GM23338 (cell line): ENCODE measurements at regions not wholly inside any gene's neighbourhood (a gene's known extent, or its start where the extent isn't known, plus 50 kb on each side); places are given as distances from the start of the nearest gene placed in this dataset.

ENCODE experiments used
- ATAC-seq: fragments of 200-7000 bp; cut with Tn5 transposase; 3 replicates; pipeline ENCODE4 v1.9.1; 2020
- DNase-seq: peaks from one replicate; pipeline ENCODE4 v3.0.0-alpha.2; 2015; ENCODE audit warnings: low spot score
- H2AFZ ChIP-seq: fragments of 200-600 bp; sonication (generic); 2 replicates; pipeline ENCODE4 v1.8.0; 2016; ENCODE audit warnings: antibody characterized with exemption, mild to moderate bottlenecking, moderate library complexity
- H3F3A ChIP-seq: fragments of 200-600 bp; sonication (generic); replicated peaks from 2 replicates; pipeline ENCODE4 v1.8.0; 2017; ENCODE audit warnings: antibody characterized with exemption, mixed run types, low read depth
- H3K27ac ChIP-seq: fragments of 200-600 bp; sonication (generic); 2 replicates; pipeline ENCODE4 v1.6.1; 2016; ENCODE audit warnings: low read depth
- H3K27me3 ChIP-seq: fragments of 200-600 bp; sonication (generic); 2 replicates; pipeline ENCODE4 v1.8.0; 2016; ENCODE audit warnings: mild to moderate bottlenecking, mixed run types, moderate library complexity; ENCODE audit not compliant: insufficient read depth
- H3K36me3 ChIP-seq: fragments of 200-600 bp; sonication (generic); 2 replicates; pipeline ENCODE4 v1.8.0; 2016; ENCODE audit warnings: mild to moderate bottlenecking; ENCODE audit not compliant: insufficient read depth
- H3K4me1 ChIP-seq: fragments of 200-600 bp; sonication (generic); 2 replicates; pipeline ENCODE4 v1.8.0; 2016; ENCODE audit warnings: mild to moderate bottlenecking, moderate library complexity; ENCODE audit not compliant: insufficient read depth
- H3K4me2 ChIP-seq: fragments of 200-600 bp; sonication (generic); 2 replicates; pipeline ENCODE4 v1.7.1; 2017; ENCODE audit warnings: mixed run types
- H3K4me3 ChIP-seq: fragments of 200-600 bp; sonication (generic); 2 replicates; pipeline ENCODE4 v1.6.1; 2016; ENCODE audit warnings: mixed run types
- H3K79me2 ChIP-seq: fragments of 200-600 bp; sonication (generic); replicated peaks from 2 replicates; pipeline ENCODE4 v1.8.0; 2017; ENCODE audit warnings: mild to moderate bottlenecking; ENCODE audit not compliant: insufficient read depth
- H3K9me2 ChIP-seq: fragments of 200-600 bp; sonication (generic); 2 replicates; pipeline ENCODE4 v1.8.0; 2017; ENCODE audit not compliant: insufficient read depth
- H4K20me1 ChIP-seq: fragments of 200-600 bp; sonication (generic); replicated peaks from 2 replicates; pipeline ENCODE4 v1.8.0; 2017; ENCODE audit warnings: mild to moderate bottlenecking; ENCODE audit not compliant: insufficient read depth
- H3K27ac Mint-ChIP-seq: 2 replicates; pipeline ENCODE4 v1.8.0; 2020; ENCODE audit warnings: inconsistent platforms, mild to moderate bottlenecking, moderate library complexity, mixed read lengths
- H3K27me3 Mint-ChIP-seq: 3 replicates; pipeline ENCODE4 v1.8.0; 2022; ENCODE audit warnings: low read depth, mild to moderate bottlenecking, moderate library complexity, mixed read lengths, inconsistent platforms; ENCODE audit not compliant: insufficient read depth, poor library complexity
- H3K36me3 Mint-ChIP-seq: 3 replicates; pipeline ENCODE4 v1.8.0; 2021; ENCODE audit warnings: low read depth, mild to moderate bottlenecking, inconsistent platforms, moderate library complexity, mixed read lengths
- H3K4me1 Mint-ChIP-seq: 3 replicates; pipeline ENCODE4 v1.8.0; 2020; ENCODE audit warnings: mild to moderate bottlenecking, inconsistent platforms, mixed read lengths
- H3K4me3 Mint-ChIP-seq: 3 replicates; pipeline ENCODE4 v1.8.0; 2021; ENCODE audit warnings: moderate library complexity, mild to moderate bottlenecking, inconsistent platforms, mixed read lengths
- H3K9me3 Mint-ChIP-seq: 3 replicates; pipeline ENCODE4 v1.8.0; 2020; ENCODE audit warnings: moderate library complexity, mild to moderate bottlenecking, inconsistent platforms, mixed read lengths
- CREB1 ChIP-seq: fragments of 250-450 bp; sonication (Bioruptor Pico); IDR thresholded peaks from 2 replicates; pipeline ENCODE4 v1.5.0; 2020; ENCODE audit warnings: low read depth, mild to moderate bottlenecking, moderate library complexity
- CTCF ChIP-seq, 2 experiments: fragments of 200-600 bp in 1 of 2; sonication (generic) in 1 of 2; conservative IDR thresholded peaks; 2 replicates each; pipeline versions ENCODE4 v1.5.1 to v1.6.1; 2016 to 2017; ENCODE audit warnings: antibody characterized with exemption in 2 of 2, low read depth in 2 of 2, mild to moderate bottlenecking in 2 of 2, moderate library complexity in 1 of 2
- EZH2 ChIP-seq: fragments of 200-600 bp; sonication (generic); IDR thresholded peaks from one replicate; pipeline ENCODE4 v1.8.0; 2017; ENCODE audit warnings: antibody characterized with exemption, mild to moderate bottlenecking, low read depth; ENCODE audit not compliant: unreplicated experiment
- EZH2phosphoT487 ChIP-seq: fragments of 200-600 bp; sonication (generic); IDR thresholded peaks from one replicate; pipeline ENCODE4 v1.8.1; 2018; ENCODE audit warnings: antibody characterized with exemption; ENCODE audit not compliant: unreplicated experiment
- JUNB ChIP-seq: IDR thresholded peaks from one replicate; pipeline ENCODE4 v1.6.1; 2016; ENCODE audit warnings: antibody characterized with exemption; ENCODE audit not compliant: unreplicated experiment
- NANOG ChIP-seq: IDR thresholded peaks from 2 replicates; pipeline ENCODE4 v1.6.1; 2016; ENCODE audit warnings: antibody characterized with exemption, borderline replicate concordance
- POLR2AphosphoS5 ChIP-seq: IDR thresholded peaks from 2 replicates; pipeline ENCODE4 v1.6.1; 2016; ENCODE audit warnings: antibody characterized with exemption, low read depth
- REST ChIP-seq: IDR thresholded peaks from one replicate; pipeline ENCODE4 v1.6.1; 2018; ENCODE audit warnings: antibody characterized with exemption; ENCODE audit not compliant: unreplicated experiment
- STAT1 ChIP-seq: IDR thresholded peaks from one replicate; pipeline ENCODE4 v1.6.1; 2016; ENCODE audit warnings: antibody characterized with exemption; ENCODE audit not compliant: unreplicated experiment
- ZNF114 ChIP-seq: fragments of 250-450 bp; sonication (Bioruptor Pico); IDR thresholded peaks from 2 replicates; pipeline ENCODE4 v1.5.0; 2020; ENCODE audit warnings: mild to moderate bottlenecking, moderate library complexity
- ZNF331 ChIP-seq: fragments of 250-450 bp; sonication (Bioruptor Pico); IDR thresholded peaks from 2 replicates; pipeline ENCODE4 v1.5.0; 2020; ENCODE audit warnings: low read depth, mild to moderate bottlenecking, moderate library complexity
- TF ChIP-seq, protein P1 (sequence below): IDR thresholded peaks from 2 replicates; pipeline ENCODE4 v1.6.1; 2016; ENCODE audit warnings: antibody characterized with exemption
- TF ChIP-seq, protein P2 (sequence below): fragments of 250-450 bp; sonication (Bioruptor Pico); IDR thresholded peaks from 2 replicates; pipeline ENCODE4 v1.5.0; 2020; ENCODE audit warnings: mild to moderate bottlenecking, moderate library complexity

GRCh38 chr2:181407171-181407570 is 50.0 kb upstream of the ITGA4 start:
- 0 out of 2 replicates have a peak, but pooled peaks cover 4% of the 10 kb centered on the region for H3K4me1 ChIP-seq
- H3K4me2 ChIP-seq: no peak overlapping the region

More at GRCh38 chr2:181407171-181407570, 50.0 kb upstream of the ITGA4 start:
- TF ChIP-seq NANOG: no peak
- TF ChIP-seq STAT1: no peak
- TF ChIP-seq EZH2: no peak
- no peak for TF ChIP-seq REST
- TF ChIP-seq, protein P1, sequence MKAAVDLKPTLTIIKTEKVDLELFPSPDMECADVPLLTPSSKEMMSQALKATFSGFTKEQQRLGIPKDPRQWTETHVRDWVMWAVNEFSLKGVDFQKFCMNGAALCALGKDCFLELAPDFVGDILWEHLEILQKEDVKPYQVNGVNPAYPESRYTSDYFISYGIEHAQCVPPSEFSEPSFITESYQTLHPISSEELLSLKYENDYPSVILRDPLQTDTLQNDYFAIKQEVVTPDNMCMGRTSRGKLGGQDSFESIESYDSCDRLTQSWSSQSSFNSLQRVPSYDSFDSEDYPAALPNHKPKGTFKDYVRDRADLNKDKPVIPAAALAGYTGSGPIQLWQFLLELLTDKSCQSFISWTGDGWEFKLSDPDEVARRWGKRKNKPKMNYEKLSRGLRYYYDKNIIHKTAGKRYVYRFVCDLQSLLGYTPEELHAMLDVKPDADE: no peak
- TF ChIP-seq, protein P2, sequence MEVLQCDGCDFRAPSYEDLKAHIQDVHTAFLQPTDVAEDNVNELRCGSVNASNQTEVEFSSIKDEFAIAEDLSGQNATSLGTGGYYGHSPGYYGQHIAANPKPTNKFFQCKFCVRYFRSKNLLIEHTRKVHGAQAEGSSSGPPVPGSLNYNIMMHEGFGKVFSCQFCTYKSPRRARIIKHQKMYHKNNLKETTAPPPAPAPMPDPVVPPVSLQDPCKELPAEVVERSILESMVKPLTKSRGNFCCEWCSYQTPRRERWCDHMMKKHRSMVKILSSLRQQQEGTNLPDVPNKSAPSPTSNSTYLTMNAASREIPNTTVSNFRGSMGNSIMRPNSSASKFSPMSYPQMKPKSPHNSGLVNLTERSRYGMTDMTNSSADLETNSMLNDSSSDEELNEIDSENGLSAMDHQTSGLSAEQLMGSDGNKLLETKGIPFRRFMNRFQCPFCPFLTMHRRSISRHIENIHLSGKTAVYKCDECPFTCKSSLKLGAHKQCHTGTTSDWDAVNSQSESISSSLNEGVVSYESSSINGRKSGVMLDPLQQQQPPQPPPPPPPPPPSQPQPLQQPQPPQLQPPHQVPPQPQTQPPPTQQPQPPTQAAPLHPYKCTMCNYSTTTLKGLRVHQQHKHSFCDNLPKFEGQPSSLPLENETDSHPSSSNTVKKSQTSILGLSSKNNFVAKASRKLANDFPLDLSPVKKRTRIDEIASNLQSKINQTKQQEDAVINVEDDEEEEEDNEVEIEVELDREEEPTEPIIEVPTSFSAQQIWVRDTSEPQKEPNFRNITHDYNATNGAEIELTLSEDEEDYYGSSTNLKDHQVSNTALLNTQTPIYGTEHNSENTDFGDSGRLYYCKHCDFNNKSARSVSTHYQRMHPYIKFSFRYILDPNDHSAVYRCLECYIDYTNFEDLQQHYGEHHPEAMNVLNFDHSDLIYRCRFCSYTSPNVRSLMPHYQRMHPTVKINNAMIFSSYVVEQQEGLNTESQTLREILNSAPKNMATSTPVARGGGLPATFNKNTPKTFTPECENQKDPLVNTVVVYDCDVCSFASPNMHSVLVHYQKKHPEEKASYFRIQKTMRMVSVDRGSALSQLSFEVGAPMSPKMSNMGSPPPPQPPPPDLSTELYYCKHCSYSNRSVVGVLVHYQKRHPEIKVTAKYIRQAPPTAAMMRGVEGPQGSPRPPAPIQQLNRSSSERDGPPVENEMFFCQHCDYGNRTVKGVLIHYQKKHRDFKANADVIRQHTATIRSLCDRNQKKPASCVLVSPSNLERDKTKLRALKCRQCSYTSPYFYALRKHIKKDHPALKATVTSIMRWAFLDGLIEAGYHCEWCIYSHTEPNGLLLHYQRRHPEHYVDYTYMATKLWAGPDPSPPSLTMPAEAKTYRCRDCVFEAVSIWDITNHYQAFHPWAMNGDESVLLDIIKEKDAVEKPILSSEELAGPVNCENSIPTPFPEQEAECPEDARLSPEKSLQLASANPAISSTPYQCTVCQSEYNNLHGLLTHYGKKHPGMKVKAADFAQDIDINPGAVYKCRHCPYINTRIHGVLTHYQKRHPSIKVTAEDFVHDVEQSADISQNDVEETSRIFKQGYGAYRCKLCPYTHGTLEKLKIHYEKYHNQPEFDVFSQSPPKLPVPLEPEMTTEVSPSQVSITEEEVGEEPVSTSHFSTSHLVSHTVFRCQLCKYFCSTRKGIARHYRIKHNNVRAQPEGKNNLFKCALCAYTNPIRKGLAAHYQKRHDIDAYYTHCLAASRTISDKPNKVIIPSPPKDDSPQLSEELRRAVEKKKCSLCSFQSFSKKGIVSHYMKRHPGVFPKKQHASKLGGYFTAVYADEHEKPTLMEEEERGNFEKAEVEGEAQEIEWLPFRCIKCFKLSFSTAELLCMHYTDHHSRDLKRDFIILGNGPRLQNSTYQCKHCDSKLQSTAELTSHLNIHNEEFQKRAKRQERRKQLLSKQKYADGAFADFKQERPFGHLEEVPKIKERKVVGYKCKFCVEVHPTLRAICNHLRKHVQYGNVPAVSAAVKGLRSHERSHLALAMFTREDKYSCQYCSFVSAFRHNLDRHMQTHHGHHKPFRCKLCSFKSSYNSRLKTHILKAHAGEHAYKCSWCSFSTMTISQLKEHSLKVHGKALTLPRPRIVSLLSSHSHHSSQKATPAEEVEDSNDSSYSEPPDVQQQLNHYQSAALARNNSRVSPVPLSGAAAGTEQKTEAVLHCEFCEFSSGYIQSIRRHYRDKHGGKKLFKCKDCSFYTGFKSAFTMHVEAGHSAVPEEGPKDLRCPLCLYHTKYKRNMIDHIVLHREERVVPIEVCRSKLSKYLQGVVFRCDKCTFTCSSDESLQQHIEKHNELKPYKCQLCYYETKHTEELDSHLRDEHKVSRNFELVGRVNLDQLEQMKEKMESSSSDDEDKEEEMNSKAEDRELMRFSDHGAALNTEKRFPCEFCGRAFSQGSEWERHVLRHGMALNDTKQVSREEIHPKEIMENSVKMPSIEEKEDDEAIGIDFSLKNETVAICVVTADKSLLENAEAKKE (CRISPR knock-in tag): no peak
- TF ChIP-seq CTCF (conservative IDR thresholded peaks at IDR 0.05; ENCODE audit: low read depth in 2 of 2): no peak
- TF ChIP-seq JUNB: no peak
- no peak for TF ChIP-seq EZH2phosphoT487
- no peak for TF ChIP-seq CREB1
- TF ChIP-seq POLR2AphosphoS5: no peak
- no peak for TF ChIP-seq ZNF331 (CRISPR knock-in tag)
- no peak for TF ChIP-seq ZNF114 (CRISPR knock-in tag)
- no peaks in the 10 kb centered on the region for H3K79me2 ChIP-seq
- Mint-ChIP-seq H3K9me3 (peaks cover 3% of the 10 kb centered on the region; the same call in 1 of the 3 replicates), H3K27me3 (no peaks in the 10 kb centered on the region), H3K4me3 (no peak overlapping the region), H3K4me1 (peaks cover 24% of the 10 kb centered on the region; the same call in 2 of the 3 replicates), H3K36me3 (no peaks in the 10 kb centered on the region), H3K27ac (no peak overlapping the region)
- ATAC-seq (no peak), DNase-seq (no peak)
- H3K4me3 ChIP-seq: no peak overlapping the region
- peaks cover 6% of the 10 kb centered on the region for H3K9me2 ChIP-seq
- H3F3A ChIP-seq: no peaks in the 10 kb centered on the region
- H3K36me3 ChIP-seq: no peaks in the 10 kb centered on the region
- H3K27me3 ChIP-seq: no peaks in the 10 kb centered on the region
- no peak overlapping the region for H2AFZ ChIP-seq
- H4K20me1 ChIP-seq: no peaks in the 10 kb centered on the region
- no peak overlapping the region for H3K27ac ChIP-seq
